ENCODE measurements at regions not wholly inside any gene's neighbourhood (a gene's known extent, or its start where the extent isn't known, plus 50 kb on each side); places are given as distances from the start of the nearest gene placed in this dataset.

DNA sequence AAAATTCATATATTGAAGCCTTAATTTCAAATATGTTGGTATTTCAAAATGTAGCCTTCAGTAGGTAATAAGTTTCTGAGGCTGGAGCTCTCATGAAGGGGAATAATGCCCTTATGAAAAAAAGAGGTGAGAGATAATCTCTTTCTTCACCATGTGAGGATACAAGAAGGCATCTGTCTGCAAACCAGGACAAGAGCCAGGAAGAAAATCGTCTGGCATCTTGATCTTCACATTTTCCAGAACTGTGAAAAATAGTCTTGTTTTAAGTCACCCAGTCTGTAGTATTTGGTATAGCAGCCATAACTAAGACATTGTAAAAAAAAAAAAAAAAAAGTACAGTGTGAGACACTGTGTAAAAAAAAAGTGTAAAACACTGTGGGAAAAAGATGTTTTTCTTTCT is 768.9 kb downstream of the TAF11L14 start:
- TF ChIP-seq, protein P1, sequence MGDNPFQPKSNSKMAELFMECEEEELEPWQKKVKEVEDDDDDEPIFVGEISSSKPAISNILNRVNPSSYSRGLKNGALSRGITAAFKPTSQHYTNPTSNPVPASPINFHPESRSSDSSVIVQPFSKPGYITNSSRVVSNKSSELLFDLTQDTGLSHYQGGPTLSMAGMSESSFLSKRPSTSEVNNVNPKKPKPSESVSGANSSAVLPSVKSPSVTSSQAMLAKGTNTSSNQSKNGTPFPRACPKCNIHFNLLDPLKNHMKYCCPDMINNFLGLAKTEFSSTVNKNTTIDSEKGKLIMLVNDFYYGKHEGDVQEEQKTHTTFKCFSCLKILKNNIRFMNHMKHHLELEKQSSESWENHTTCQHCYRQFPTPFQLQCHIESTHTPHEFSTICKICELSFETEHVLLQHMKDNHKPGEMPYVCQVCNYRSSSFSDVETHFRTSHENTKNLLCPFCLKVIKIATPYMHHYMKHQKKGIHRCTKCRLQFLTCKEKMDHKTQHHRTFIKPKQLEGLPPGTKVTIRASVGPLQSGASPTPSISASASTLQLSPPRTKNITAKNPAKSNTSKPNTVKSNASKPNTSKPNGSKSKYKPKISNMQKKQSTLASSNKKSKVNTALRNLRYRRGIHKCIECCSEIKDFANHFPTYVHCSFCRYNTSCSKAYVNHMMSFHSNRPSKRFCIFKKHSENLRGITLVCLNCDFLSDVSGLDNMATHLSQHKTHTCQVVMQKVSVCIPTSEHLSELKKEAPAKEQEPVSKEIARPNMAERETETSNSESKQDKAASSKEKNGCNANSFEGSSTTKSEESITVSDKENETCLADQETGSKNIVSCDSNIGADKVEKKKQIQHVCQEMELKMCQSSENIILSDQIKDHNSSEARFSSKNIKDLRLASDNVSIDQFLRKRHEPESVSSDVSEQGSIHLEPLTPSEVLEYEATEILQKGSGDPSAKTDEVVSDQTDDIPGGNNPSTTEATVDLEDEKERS (tag by site-specific recombination; IDR thresholded peaks at IDR 0.05): no peak
- no peak for TF ChIP-seq KLF16 (tag by site-specific recombination; IDR thresholded peaks at IDR 0.05)
- no peak for TF ChIP-seq ZNF777 (tag by site-specific recombination; IDR thresholded peaks at IDR 0.05; ENCODE audit: borderline replicate concordance)
- TF ChIP-seq, protein P2, sequence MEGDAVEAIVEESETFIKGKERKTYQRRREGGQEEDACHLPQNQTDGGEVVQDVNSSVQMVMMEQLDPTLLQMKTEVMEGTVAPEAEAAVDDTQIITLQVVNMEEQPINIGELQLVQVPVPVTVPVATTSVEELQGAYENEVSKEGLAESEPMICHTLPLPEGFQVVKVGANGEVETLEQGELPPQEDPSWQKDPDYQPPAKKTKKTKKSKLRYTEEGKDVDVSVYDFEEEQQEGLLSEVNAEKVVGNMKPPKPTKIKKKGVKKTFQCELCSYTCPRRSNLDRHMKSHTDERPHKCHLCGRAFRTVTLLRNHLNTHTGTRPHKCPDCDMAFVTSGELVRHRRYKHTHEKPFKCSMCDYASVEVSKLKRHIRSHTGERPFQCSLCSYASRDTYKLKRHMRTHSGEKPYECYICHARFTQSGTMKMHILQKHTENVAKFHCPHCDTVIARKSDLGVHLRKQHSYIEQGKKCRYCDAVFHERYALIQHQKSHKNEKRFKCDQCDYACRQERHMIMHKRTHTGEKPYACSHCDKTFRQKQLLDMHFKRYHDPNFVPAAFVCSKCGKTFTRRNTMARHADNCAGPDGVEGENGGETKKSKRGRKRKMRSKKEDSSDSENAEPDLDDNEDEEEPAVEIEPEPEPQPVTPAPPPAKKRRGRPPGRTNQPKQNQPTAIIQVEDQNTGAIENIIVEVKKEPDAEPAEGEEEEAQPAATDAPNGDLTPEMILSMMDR (tag by site-specific recombination; IDR thresholded peaks at IDR 0.05): no peak
- TF ChIP-seq ZNF510 (tag by site-specific recombination; IDR thresholded peaks at IDR 0.05; ENCODE audit: insufficient replicate concordance): no peak

Data from HEK293 (cell line).